ENCODE measurements at regions not wholly inside any gene's neighbourhood (a gene's known extent, or its start where the extent isn't known, plus 50 kb on each side); places are given as distances from the start of the nearest gene placed in this dataset.

DNA sequence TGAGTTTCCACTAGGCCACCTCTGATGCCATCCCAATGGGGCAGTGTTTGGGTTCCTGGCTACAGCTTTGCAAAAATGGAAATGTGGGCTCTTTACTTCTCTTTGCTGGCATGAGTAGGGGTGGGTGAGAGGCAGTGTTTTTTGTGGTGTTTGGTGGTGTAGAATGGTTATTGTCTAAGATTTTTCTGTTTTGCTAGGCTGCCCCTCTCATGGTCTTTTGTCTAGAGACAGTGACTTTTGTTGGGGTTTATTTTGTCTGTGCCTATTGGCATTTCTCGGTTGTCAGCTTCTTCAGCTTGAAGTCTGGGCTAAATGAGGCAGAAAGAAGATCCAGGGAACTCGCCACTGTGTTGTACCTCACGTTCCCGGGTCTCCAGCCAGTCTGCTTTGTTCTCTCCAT lies 112.1 kb downstream of the CENPF start:
- no peak for TF ChIP-seq MAFK (IDR thresholded peaks at IDR 0.05; ENCODE audit: low read depth, low read length)
- TF ChIP-seq, protein P1, sequence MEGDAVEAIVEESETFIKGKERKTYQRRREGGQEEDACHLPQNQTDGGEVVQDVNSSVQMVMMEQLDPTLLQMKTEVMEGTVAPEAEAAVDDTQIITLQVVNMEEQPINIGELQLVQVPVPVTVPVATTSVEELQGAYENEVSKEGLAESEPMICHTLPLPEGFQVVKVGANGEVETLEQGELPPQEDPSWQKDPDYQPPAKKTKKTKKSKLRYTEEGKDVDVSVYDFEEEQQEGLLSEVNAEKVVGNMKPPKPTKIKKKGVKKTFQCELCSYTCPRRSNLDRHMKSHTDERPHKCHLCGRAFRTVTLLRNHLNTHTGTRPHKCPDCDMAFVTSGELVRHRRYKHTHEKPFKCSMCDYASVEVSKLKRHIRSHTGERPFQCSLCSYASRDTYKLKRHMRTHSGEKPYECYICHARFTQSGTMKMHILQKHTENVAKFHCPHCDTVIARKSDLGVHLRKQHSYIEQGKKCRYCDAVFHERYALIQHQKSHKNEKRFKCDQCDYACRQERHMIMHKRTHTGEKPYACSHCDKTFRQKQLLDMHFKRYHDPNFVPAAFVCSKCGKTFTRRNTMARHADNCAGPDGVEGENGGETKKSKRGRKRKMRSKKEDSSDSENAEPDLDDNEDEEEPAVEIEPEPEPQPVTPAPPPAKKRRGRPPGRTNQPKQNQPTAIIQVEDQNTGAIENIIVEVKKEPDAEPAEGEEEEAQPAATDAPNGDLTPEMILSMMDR (conservative IDR thresholded peaks at IDR 0.05; ENCODE audit: low read depth, low read length), result no peak
- TF ChIP-seq CEBPB (IDR thresholded peaks at IDR 0.05; ENCODE audit: low read depth, low read length), result no peak
- no peak for TF ChIP-seq FOS (IDR thresholded peaks at IDR 0.05; ENCODE audit: low read depth, low read length)
- TF ChIP-seq POLR2A (IDR thresholded peaks at IDR 0.05; ENCODE audit: low read depth, low read length), result no peak
- TF ChIP-seq MXI1 (IDR thresholded peaks at IDR 0.05; ENCODE audit: borderline replicate concordance, low read depth, low read length), result no peak
- TF ChIP-seq, protein P2, sequence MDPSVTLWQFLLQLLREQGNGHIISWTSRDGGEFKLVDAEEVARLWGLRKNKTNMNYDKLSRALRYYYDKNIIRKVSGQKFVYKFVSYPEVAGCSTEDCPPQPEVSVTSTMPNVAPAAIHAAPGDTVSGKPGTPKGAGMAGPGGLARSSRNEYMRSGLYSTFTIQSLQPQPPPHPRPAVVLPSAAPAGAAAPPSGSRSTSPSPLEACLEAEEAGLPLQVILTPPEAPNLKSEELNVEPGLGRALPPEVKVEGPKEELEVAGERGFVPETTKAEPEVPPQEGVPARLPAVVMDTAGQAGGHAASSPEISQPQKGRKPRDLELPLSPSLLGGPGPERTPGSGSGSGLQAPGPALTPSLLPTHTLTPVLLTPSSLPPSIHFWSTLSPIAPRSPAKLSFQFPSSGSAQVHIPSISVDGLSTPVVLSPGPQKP (IDR thresholded peaks at IDR 0.05; ENCODE audit: borderline replicate concordance, low read depth, low read length), result no peak
- TF ChIP-seq NFE2L2 (IDR thresholded peaks at IDR 0.05; ENCODE audit: low read depth, low read length), result no peak

Data from IMR-90 (cell line).